Vagina (tissue), 2 donors: ENCODE measurements at regions not wholly inside any gene's neighbourhood (a gene's known extent, or its start where the extent isn't known, plus 50 kb on each side); places are given as distances from the start of the nearest gene placed in this dataset.

Experiments
- POLR2AphosphoS5 ChIP-seq, 2 donors: sonication (generic); formaldehyde crosslinking; IDR thresholded peaks; one replicate each; pipeline ENCODE4 v1.9.0; 2017; ENCODE audit warnings: antibody characterized with exemption in 2 of 2, mild to moderate bottlenecking in 2 of 2, low read depth in 1 of 2; ENCODE audit not compliant: insufficient read depth in 1 of 2
- TF ChIP-seq, protein P1 (sequence below), 3 experiments: fragments of 450-650 bp in 2 of 3; fragments of 200-600 bp in 1 of 3; sonication (generic) in 1 of 3; IDR thresholded peaks; one replicate each; pipeline ENCODE4 v1.5.1; 2017 to 2019; ENCODE audit warnings: antibody characterized with exemption in 3 of 3, mild to moderate bottlenecking in 2 of 3, moderate library complexity in 2 of 3

DNA sequence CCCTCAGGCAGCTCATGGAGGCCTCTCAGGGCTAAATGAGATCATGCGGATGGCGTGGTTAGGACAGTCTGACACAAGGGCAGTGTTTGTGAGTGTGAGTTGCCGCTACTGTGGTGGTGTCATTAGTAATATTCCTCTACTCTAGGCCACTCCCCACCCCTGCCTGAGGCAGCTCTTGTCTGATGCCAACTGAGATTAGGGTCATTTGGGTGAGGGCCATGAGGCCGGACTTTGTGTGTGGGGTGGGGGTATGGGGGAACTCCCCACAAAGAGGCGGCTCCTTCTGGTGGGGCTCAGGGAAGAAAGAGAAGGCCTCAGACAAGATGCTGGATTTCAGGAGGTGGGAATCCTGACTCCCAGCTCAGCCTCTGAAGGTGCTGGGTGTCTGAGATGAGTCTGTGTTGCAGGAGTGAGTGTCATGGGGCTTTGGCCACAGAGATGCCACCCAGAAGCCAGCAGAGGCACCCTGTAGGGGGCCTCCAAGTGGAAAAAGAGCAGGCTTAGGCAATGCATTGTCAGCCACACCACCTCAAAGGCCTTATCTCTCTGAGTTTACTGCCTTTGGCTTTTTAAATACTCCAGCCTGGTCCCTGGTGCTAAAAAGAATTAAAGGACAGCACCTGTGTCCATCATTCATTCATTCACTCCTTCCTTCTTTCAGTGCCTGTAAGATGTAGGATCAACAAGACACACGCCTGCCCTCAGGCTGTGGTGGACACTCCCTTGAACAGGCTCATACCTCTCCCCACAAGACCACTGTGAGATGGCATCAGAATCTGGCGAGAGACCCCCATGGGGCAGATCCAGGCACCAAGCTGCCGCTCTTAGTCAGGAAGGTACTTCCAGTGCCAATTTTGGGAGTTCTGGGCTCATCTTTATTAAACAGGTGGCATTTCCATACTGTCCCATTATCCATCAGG lies 175.2 kb downstream of the MRPL14 start:
- TF ChIP-seq, protein P1, sequence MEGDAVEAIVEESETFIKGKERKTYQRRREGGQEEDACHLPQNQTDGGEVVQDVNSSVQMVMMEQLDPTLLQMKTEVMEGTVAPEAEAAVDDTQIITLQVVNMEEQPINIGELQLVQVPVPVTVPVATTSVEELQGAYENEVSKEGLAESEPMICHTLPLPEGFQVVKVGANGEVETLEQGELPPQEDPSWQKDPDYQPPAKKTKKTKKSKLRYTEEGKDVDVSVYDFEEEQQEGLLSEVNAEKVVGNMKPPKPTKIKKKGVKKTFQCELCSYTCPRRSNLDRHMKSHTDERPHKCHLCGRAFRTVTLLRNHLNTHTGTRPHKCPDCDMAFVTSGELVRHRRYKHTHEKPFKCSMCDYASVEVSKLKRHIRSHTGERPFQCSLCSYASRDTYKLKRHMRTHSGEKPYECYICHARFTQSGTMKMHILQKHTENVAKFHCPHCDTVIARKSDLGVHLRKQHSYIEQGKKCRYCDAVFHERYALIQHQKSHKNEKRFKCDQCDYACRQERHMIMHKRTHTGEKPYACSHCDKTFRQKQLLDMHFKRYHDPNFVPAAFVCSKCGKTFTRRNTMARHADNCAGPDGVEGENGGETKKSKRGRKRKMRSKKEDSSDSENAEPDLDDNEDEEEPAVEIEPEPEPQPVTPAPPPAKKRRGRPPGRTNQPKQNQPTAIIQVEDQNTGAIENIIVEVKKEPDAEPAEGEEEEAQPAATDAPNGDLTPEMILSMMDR (IDR thresholded peaks at IDR 0.05), result no peak
- no peak for TF ChIP-seq POLR2AphosphoS5 (IDR thresholded peaks at IDR 0.05; ENCODE audit: insufficient read depth in 1 of 2, low read depth in 1 of 2)
